DMS53 treated with DMSO at 0.1 percent for 48 hours (cell line): ENCODE measurements at regions not wholly inside any gene's neighbourhood (a gene's known extent, or its start where the extent isn't known, plus 50 kb on each side); places are given as distances from the start of the nearest gene placed in this dataset.

Source experiments
- DNase-seq: peaks from one replicate; lab custom pipeline; 2025; ENCODE audit not compliant: unreplicated experiment; lab: John Stamatoyannopoulos, UW

- no peak for DNase-seq
Observed at GRCh38 chr14:101116486-101117130, 213.1 kb upstream of the RTL1 start.

- DNase-seq: no peak
Observed at GRCh38 chr14:101117543-101117942, 214.0 kb upstream of the RTL1 start.

GRCh38 chr14:101118233-101118632 lies 214.7 kb upstream of the RTL1 start:
- DNase-seq: no peak

GRCh38 chr14:101118746-101119591 lies 215.4 kb upstream of the RTL1 start:
- no peak for DNase-seq

- DNase-seq: no peak
Observed at GRCh38 chr14:101119830-101120571, 216.5 kb upstream of the RTL1 start.

- DNase-seq: no peak
Observed at GRCh38 chr14:101120641-101121507, 217.4 kb upstream of the RTL1 start.

GRCh38 chr14:101121508-101122139 lies 218.1 kb upstream of the RTL1 start:
- DNase-seq: no peak

GRCh38 chr14:101122237-101123141 lies 219.0 kb upstream of the RTL1 start:
- DNase-seq: no peak

- no peak for DNase-seq
Observed at GRCh38 chr14:101123618-101124510, 220.3 kb upstream of the RTL1 start.

GRCh38 chr14:101124815-101125214 lies 221.3 kb upstream of the RTL1 start:
- DNase-seq: no peak

GRCh38 chr14:101125313-101125712 lies 221.8 kb upstream of the RTL1 start:
- DNase-seq: no peak

- no peak for DNase-seq
Observed at GRCh38 chr14:101125719-101126651, 222.5 kb upstream of the RTL1 start.

- no peak for DNase-seq
Observed at GRCh38 chr14:101126731-101127130, 223.2 kb upstream of the RTL1 start.

GRCh38 chr14:101127224-101127623 lies 223.7 kb upstream of the RTL1 start:
- no peak for DNase-seq

GRCh38 chr14:101128478-101129321 lies 225.2 kb upstream of the RTL1 start:
- DNase-seq: no peak

GRCh38 chr14:101129521-101130167 lies 226.1 kb upstream of the RTL1 start:
- DNase-seq: no peak
